Fibroblast of skin of right biceps (primary cell): ENCODE measurements at regions not wholly inside any gene's neighbourhood (a gene's known extent, or its start where the extent isn't known, plus 50 kb on each side); places are given as distances from the start of the nearest gene placed in this dataset.
"Not testable (repeated sequence)": the region's sequence is repeated elsewhere in the genome, so short reads cannot be mapped to it uniquely, and the experiment has no call there.

Experiments
- DNase-seq: peaks from one replicate; pipeline ENCODE4 v3.0.0-alpha.2; 2013

DNA sequence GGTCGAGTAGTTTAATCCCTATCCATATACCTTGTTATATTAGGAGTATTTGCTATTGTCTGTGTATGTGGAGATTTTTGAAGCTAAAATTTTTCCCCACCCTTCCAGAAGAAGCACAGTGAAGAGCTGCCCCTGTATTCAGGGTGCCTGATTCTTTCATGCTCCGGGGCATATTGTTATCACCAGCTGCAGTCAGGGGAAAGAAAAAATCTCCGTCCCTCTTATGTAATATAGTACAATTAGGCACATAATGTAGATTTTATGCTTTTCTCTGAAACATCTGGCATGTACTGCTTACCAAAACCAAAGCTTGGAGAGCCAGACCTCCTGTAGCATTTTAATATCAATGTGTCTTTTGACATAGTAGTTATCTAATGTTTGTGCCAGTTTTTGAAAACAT is 214.9 kb upstream of the EDNRB start:
- DNase-seq: no peak

DNA sequence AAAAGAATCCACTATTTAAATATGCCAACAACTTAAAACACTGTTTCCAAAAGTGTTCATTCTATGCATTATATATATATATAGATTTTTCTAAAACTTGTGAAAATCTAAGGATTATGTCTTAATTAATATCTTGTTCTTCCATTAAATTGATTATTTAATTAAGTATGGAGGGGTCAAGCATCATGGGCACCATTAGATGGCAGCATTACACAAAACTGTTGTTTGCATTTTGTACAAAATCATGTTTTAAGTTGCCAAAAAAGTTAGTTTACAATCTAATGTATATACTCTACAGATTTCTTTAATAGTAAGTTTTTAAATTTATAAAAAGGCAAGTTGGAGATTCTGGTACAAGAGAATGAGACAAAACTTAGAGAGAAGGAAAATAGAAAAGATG is 213.2 kb upstream of the EDNRB start:
- DNase-seq: no peak

DNA sequence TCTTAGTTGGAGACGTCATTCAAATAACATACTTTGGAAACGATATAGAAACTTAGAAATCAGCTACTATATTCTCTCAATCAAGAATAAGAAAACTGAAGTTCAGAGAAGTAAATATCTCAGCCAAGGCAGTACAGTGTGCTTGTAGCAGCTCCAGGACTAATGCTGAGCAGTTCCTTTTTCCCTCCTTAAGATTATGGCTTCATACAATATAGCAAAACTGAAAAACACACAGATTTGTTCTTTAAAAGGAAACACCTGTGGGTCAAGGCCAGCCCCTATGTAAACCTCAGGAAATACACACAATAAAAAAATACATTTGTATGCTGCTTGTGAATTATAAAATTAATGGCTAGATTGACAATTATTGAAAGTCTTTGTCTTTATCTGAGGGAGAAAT is 212.7 kb upstream of the EDNRB start:
- DNase-seq: no peak

DNA sequence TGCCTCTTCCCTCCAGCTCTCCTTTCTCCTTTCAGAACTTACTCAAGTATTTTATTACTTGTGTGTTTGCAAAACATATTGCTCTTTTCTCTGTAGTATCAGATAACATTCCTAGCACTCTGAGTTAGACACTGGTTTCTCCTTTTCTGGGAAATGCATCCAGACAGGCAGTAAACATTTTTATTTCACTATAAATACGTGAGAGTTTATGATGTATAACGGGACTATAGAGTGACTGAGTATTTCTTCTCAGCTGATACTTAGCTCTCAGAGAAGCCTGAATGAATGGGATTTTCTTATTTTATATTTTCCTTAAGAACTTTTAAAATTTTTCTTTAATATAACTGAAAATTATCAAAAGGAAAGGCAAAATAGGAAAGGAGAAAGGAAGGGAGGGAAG is 211.2 kb upstream of the EDNRB start:
- no peak for DNase-seq

DNA sequence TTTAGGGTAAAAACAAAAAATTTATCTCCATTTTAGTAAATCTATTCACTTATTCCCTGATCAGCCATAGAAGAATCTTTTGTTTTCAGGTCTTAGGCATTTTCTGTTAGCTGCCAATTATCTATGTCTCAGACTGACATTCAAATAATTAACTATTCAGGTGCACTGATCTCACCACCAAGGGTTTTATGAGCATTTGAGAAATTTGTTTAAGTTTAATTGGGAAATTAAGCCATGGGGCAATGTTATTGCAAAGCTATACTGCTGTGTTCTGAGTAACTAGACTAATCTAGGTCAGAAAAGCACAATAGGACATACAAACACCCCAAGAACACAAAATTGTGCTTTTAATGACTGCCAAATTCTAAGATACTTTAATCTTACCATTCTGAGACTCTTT is 210.7 kb upstream of the EDNRB start:
- DNase-seq: no peak

DNA sequence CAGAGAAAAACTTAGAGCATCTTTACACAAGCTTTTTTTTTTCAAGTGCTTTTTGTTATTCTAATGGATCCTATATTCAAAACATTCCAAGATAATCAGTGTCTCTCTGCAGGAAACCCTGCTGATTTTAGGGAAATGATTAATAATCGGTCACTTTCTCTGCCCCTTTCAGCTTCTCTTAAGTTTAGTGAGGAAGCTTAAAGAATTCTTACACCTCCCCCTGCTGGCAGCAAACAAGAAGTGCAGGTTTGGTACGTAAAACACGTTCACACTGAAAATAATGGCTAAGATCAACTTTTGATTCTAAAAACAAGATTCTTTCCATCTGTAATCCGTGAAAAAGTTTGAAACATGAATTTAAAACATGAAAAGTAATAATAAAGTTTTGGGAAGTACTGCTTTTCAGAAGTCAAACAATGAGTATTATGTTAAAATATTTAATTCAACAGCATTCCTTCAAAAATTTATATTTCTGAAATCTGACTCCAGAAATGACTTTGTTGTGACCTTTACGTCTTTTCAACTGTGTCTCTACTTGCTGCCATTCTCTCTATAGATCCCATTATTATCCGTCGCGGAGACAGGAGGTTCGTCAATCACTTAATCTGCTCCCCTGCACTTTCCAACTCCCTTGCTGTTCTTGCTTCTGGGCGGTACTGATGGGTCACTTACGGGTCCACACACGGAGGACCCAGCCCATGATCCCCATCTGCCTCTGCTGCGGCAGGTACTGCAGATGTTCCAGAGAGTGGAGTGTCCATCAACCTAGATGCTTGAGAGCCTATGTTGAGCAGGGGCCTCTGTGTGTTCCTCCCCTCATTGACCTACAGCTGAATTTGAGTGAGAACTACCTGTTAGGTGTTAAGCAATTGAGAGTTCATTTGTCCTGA is 203.1 kb upstream of the EDNRB start:
- DNase-seq: peak; percentile 57

DNA sequence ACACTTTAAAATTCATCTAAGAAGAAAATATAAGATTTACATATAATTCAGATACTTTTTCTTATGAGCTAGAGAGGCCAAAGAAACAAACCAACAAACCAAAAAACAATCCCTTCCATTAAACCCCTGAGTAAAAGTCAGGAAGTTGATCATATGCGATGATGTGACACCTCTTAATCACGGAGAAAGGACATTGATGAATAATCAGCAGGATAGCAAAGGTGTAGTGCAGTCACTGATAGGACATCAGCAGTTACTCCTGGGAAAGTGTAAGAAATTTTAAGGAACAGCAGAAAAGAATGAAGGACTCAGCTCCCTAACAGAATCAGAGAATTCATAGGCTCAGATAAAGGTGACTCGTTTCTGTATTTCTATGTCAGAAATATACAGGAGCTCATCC is 202.4 kb upstream of the EDNRB start:
- DNase-seq: no peak

DNA sequence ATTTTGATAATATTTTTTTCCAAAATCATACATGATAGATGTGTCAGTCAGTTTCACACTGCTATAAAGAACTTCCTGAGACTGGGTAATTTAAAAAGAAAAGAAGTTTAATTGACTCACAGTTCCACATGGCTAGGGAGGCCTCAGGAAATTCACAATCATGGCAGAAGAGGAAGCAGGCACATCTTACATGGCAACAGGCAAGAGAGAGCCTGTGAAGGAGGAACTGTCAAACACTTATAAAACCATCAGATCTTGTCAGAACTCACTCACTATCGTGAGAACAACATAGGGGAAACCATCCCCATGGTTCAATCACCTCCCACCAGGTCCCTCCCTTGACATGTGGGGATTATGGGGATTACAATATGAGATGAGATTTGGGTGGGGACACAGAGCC is 201.5 kb upstream of the EDNRB start:
- not testable (repeated sequence) for DNase-seq

DNA sequence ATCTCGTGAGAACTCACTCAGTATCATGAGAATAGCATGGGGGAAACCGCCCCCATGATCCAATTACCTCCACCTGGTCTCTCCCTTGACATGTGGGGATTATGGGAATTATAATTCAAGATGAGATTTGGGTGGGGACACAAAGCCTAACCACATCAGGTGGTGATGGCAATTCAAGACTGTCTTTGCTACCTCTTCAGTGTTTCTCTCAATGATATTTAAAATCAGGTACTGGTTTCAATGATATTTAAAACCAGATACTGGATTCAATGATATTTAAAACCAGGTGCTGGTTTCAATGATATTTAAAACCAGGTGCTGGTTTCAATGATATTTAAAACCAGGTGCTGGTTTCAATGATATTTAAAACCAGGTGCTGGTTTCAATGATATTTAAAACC is 198.4 kb upstream of the EDNRB start:
- DNase-seq: not testable (repeated sequence)

DNA sequence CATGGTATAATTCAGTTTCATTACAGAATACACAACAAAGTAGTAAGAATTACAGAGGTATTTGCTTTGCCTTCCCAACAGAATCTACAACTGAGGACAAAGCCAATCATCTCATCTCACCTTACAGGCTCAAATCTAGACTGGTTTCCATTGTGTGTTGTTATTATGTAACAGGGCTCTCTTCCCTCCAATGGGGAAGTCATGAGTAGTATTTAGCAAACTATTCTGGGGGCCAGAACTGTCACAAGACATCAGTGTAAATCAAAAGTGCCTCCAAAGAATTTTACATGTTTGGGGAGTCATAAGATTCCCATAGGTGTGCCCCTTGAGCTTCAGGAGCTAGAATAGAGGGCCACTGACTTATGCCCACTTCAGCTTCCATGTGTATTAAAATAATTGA is 187.0 kb upstream of the EDNRB start:
- DNase-seq: no peak

DNA sequence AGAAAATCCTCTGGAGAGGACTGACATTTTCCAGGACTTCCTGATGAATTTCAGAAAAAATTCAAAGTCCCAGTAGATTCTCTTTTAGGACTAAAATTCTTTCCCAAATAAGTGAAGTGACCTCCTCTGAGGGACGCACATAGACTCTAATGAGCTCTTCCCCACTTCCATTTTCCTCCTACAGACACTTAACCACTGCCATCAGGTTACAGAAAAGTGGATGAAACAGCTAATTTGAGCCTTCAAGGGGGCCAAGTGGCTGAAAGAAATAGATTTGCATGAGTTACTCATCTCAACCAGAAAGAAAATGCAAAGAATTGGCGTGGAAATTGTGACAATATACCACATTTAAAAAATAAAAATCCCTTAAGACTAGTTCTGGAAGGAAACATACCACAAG is 185.3 kb upstream of the EDNRB start:
- DNase-seq: no peak

DNA sequence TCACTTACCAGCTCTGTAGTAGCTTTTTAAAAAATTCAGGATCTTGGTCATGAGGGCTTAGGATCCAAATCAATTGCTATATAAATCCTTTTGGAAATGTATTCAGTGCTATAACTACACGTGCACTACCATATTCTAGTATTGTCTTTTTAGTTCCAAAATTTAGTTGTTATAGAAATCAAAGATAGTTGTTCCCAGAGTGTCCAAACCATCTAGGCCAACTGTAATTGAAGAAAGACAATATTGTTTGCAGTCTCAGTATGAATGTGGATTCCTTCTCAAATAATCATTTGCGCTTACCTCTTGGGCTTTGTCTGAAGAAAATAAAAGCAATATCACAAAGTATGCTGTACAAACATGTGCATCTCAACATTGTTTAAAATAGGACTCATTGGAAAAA is 184.1 kb upstream of the EDNRB start:
- DNase-seq: no peak

DNA sequence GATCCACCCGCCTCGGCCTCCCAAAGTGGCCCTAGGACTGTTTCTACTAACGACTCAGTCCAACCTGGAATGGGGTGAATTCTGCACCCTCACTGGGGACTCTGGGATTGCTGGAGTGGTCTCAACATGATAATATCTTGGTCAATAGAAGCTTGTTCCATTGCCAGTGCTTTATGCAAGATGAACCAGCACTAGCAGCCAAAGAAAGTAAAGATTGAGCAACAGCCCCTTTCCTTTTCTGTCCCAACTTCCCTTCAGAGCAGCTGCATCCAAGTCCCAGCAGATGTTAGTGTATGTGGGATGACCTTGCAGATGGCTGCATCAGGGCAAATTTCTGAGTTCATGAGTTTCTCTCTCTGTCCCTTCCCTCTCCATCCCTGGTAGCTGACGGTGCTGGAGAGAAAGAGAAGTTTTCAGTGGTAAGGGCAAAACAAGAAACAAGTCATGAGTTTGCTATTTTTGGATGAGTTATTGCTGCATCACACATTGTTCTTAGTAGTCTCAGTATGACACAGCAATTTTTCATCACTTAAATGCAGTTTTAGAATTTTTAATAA is 183.6 kb upstream of the EDNRB start:
- DNase-seq: peak; percentile 57

DNA sequence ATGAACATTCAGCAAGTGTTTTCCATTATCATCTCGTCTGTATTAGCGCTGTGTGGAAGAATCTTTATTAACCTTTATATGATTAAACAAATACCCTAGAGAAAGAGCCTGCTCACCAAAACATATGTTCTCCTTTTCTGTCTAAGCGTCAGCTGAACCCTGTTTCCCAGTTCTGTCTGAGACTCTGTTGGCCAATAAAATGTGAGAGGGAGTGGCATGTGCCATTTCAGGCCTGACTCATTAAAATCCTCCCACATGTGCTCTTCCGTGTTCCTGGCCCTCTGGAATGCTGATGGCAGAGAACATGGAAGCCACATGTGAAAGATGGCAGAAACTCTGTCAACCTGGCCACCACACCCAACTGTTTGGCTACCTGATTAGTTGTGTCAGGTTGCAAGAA is 181.9 kb upstream of the EDNRB start:
- DNase-seq: peak; percentile 14

DNA sequence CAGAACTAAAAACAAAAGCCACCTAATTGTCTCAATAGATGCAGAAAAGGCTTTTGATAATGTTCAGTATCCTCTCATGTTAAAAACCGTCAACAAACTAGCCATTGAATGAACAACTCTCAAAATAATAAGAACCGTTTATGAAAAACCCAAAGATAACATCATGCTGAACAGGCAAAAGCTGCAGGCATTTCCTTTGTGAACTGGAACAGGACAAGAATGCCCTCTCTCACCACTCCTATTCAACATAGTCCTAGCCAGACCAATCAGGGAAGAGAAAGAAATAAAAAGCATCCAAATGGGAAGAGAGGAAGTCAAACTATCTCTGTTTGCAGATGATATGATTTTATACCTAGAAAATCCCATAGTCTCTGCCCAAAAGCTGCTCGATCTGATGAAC is 179.6 kb upstream of the EDNRB start:
- no peak for DNase-seq

DNA sequence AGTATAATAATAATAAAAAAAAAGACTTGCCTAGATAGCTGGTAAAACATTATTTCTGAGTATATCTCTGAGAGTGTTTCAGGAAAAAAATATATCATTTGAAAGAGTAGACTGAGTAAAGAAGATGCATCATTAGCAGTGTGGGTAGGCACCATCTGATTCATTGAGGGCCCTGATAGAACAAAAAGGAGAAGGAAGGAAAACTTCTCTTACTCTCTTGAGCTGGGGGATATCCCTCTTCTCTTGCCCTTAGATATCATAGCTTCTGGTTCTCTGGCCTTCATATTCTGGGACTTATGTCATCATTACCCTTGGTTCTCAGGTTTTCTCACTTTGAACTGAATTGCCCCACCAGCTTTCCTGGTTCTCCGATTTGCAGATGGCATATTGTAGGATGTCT is 177.6 kb upstream of the EDNRB start:
- DNase-seq: no peak

DNA sequence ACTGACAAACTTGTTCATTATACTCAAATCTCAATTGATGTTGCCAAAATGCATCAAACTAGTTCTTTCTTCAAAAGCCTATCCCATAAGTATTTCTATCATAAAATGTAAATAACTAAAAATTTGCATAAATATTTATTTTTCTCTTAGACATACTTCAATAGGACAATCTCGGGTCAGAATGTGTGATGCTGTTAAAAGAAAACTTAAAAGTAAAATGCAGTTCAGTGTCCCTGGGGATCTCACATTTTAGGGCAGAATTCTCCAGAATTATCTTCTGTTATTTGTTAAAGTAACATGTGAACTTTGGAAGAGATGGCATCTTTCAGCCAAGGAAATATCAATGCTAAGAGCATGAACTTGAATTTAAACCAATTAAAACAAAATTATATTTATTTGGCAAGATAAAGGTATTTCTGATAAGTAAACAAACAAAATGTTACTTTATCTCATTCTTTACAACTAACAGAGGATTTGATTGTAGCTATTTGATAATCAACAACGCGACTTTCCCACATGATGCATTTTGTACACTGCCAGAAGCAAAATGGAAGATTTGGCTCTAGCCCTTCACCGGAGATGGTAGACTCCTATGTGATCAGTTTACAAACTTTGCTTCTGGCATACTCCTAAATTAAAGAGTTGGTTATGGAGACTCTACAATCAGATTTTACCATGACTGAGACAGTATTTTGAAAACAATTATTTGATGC is 169.5 kb upstream of the EDNRB start:
- no peak for DNase-seq

DNA sequence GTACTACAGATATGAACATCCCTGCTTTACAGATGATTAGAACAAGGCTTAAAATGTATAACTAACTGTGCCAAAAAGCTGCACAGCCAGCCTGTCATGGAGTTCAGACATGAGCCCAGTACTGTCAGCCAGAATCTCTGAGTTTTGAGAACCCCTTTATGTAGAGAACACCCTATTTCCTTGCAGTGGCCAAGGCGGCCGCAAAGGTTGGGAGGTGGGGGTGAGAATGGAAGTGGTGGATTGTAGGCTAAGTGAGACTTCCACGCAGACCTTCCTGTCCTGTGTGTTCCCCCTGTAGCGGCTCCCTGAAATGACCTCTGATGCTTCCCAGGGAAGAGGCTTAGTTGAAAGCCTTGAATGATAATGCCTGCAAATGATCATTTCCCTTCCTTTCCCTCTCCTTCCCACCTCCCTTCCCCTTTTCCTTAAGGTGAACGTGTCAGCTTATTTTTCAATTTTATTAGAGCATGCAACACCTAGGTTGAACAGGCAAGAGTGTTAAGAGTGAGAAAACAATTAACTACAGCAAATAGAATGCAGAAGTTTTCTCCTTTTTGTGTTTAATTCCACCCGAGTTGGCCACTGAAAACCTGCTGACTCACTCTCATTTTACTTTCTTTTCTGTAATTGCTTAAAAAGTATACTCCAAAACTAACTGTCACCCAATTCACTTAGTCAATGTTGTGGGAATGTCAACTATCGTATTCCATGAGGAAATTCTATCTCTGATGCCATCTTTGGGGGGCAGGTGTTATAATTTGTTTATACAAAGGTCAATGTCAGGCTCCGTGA is 167.0 kb upstream of the EDNRB start:
- no peak for DNase-seq

DNA sequence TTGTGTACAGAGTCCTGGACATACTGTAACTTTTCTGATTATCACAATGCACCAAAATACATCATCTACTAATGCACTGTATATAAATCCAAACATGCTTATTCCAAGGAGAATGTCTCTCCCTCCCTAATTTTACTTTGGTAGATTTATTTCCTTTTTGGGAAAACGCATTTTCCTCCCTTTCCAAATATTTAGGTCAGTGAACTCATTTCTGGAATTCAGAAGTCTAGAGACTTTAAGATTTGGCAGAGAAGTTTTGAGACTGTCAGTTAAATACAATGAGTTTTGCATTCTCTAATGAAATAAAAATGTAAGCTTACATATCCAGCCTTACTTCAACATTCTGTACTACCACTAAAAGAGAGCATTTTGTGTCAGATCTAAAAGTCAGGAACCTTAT is 165.8 kb upstream of the EDNRB start:
- DNase-seq: no peak

DNA sequence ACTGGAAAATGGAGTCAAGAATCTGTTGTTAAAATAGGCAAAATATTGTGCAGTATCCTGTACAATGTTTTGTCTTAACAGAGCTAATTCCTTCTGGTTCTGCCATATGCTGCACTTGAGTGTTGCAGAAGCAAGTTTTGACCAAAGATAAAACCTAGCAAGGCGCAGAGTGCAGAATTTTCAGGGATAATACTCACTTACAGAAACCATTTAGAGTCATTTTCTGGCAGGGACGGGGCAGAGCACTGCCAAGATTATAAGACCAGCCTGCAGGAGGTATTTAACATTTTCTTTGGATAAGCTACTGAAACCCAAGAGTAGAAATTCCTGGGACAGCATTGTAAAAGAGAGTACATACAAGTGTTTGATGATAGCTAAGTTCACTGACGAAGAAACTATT is 159.5 kb upstream of the EDNRB start:
- DNase-seq: no peak

DNA sequence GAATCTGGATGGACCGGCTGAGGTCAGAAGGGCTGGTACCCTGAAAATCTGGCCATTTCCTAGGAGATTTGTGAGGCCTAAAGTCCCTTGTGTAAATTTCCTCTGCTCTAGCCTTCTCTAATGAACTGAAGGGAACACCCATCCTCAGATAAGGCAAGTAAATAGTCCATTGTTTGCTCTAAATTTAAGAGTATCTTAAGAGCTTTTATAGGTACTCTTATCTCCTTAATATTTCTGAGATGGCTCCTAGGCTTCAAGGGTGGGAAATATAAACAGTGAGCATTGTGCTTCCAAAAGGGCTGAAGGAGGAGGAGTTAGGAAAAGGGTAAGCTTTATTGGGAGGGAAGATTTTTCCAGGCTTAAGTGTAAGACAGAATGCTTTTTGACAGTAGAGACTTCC is 148.7 kb upstream of the EDNRB start:
- DNase-seq: no peak

DNA sequence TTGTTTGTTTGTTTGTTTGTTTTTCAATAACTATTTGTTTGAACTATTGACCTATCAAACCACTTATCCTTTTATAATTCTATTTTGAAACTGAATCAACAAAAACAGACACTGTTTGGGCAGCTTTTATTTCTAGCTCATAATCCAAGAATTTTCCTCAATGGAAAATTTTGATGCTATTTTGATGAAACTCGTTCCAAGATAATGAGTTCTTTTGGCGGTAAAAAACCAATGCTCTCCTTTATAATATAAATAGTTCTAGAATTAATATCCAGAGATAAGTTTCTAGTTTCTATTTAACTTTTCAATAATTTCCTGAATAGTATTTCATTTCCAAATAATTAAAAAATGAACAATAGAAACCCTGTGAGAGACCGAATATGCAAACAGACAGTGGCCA is 146.5 kb upstream of the EDNRB start:
- DNase-seq: no peak

DNA sequence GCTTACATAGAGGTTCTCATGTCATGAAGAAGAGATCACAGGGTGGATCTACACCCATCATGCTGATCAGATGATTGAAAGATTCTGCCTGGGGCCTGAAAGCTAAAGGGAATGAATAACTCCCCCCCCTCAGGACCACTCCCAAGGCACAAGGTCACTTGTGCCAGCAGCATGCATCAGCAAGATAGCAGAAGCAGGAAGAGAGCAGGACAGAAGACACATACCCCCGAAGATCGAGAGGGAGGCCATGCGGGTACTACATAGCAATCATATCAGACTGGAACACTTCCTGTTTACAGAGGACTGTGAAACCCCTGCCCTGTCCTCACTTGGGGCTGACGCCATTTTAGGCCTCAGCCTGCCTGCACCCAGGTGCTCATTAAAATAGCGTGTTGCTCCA is 143.2 kb upstream of the EDNRB start:
- no peak for DNase-seq
